ENCODE measurements at regions not wholly inside any gene's neighbourhood (a gene's known extent, or its start where the extent isn't known, plus 50 kb on each side); places are given as distances from the start of the nearest gene placed in this dataset.
"Not testable (repeated sequence)": the region's sequence is repeated elsewhere in the genome, so short reads cannot be mapped to it uniquely, and the experiment has no call there.

DNA sequence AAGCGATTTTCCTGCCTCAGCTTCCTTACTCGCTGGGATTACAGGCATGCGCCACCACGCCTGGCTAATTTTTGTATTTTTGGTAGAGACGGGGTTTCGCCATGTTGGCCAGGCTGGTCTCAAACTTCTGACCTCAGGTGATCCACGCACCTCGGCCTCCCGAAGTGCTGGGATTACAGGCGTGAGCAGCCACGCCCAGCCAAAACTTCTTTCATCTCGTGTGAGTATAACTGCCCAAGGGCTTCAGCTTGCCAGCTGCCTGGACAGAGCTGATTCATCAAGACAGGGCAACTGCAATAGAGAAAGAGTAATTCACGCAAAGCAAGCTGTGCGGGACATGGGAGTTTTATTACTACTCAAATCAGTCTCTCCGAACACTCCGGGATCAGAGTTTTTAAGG lies 57.4 kb upstream of the CDH9 start:
- H3K4me1 ChIP-seq (ENCODE audit: control insufficient read depth in 1 of 2, insufficient read depth in 2 of 2, low read length in 2 of 2); H3K27ac ChIP-seq (ENCODE audit: low read depth, low read length); H3K18ac ChIP-seq (ENCODE audit: low read length); H3K79me1 ChIP-seq (ENCODE audit: low read length); H2AFZ ChIP-seq (ENCODE audit: insufficient read depth, low read length, poor library complexity); H3K36me3 ChIP-seq (ENCODE audit: control insufficient read depth in 1 of 2, insufficient read depth in 2 of 2, low read length in 2 of 2); H3K14ac ChIP-seq (ENCODE audit: low read length); H2AK5ac ChIP-seq (ENCODE audit: low read length); H4K12ac ChIP-seq (ENCODE audit: low read depth, low read length); H2BK5ac ChIP-seq (ENCODE audit: low read depth, low read length, poor library complexity); H3K4me2 ChIP-seq (ENCODE audit: low read length); H3K9ac ChIP-seq (ENCODE audit: low read length); H3K27me3 ChIP-seq (ENCODE audit: insufficient read depth, low read length); H3K23ac ChIP-seq (ENCODE audit: low read length); H3K79me2 ChIP-seq (ENCODE audit: control insufficient read depth, insufficient read depth, low read length, poor library complexity); H4K91ac ChIP-seq (ENCODE audit: low read depth, low read length); H3K4me3 ChIP-seq (ENCODE audit: low read depth, low read length); H4K8ac ChIP-seq (ENCODE audit: low read depth, low read length); H3K9me3 ChIP-seq (ENCODE audit: insufficient read depth, low read depth, low read length); H3K4ac ChIP-seq (ENCODE audit: low read depth, low read length); H2BK12ac ChIP-seq (ENCODE audit: low read length); H2BK120ac ChIP-seq (ENCODE audit: insufficient read depth, low read length, poor library complexity); DNase-seq: not testable (repeated sequence)
- WGBS (ENCODE audit: extremely low coverage, insufficient coverage, insufficient read length): no CpG with 5 or more reads among the region's 16 CpGs

DNA sequence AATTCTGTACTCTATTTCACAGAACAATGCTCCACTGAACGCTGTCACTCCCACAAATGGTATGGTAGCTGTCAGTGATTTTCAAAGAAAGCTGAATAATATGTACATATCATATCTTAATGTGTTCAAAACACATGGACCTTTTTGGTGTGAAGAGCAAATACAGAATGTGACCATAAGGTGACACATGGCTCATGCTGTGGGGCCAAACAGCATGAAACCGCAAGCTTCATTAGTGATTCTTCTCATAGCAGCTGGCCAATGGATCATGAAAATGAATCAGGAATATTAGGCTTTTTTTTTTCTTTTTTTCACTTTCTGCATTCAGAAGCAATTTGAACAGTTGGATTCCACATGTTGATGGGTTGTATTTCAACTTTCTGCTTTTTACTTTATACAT lies 54.9 kb upstream of the CDH9 start:
- Histone ChIP-seq H4K12ac (ENCODE audit: low read depth, low read length) (no peak overlapping the region), H3K4me1 (ENCODE audit: control insufficient read depth in 1 of 2, insufficient read depth in 2 of 2, low read length in 2 of 2) (no peaks in the 10 kb centered on the region), H3K23ac (ENCODE audit: low read length) (no peak overlapping the region), H2BK5ac (ENCODE audit: low read depth, low read length, poor library complexity) (no peak overlapping the region), H3K18ac (ENCODE audit: low read length) (no peak overlapping the region), H4K8ac (ENCODE audit: low read depth, low read length) (no peak overlapping the region), H2AFZ (ENCODE audit: insufficient read depth, low read length, poor library complexity) (no peak overlapping the region), H3K9ac (ENCODE audit: low read length) (no peak overlapping the region), H3K79me1 (ENCODE audit: low read length) (no peaks in the 10 kb centered on the region), H4K91ac (ENCODE audit: low read depth, low read length) (no peak overlapping the region), H3K9me3 (ENCODE audit: insufficient read depth, low read depth, low read length) (no peaks in the 10 kb centered on the region), H3K36me3 (ENCODE audit: control insufficient read depth in 1 of 2, insufficient read depth in 2 of 2, low read length in 2 of 2) (no peaks in the 10 kb centered on the region), H3K79me2 (ENCODE audit: control insufficient read depth, insufficient read depth, low read length, poor library complexity) (no peaks in the 10 kb centered on the region), H3K14ac (ENCODE audit: low read length) (no peak overlapping the region), H2BK12ac (ENCODE audit: low read length) (no peak overlapping the region), H3K4me3 (ENCODE audit: low read depth, low read length) (no peak overlapping the region), H3K4me2 (ENCODE audit: low read length) (no peak overlapping the region), H2BK120ac (ENCODE audit: insufficient read depth, low read length, poor library complexity) (no peak overlapping the region), H3K4ac (ENCODE audit: low read depth, low read length) (no peak overlapping the region), H2AK5ac (ENCODE audit: low read length) (no peak overlapping the region), H3K27ac (ENCODE audit: low read depth, low read length) (no peak overlapping the region), H3K27me3 (ENCODE audit: insufficient read depth, low read length) (no peaks in the 10 kb centered on the region)
- WGBS (ENCODE audit: extremely low coverage, insufficient coverage, insufficient read length): no CpG with 5 or more reads among the region's 2 CpGs
- DNase-seq: no peak

DNA sequence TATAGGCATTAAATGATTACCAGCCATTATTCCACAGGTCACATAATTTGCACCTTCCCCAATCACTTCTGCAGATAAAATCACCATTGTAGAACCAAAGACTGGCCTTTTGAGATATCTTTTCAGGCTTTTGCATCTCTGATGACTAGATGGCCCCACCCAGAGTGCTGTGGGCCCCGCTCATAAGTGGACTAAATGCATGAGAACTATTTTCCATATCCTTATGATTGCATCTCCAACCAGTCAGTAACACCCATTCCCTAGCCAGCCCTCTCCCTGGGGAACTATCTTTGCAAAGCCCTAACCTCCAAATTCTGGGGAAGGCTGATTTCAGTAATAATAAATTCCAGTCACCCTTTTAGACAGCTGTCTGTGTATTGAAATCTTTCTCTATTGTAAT lies 53.5 kb upstream of the CDH9 start:
- no peak overlapping the region for H4K91ac ChIP-seq (ENCODE audit: low read depth, low read length)
- no peaks in the 10 kb centered on the region for H3K36me3 ChIP-seq (ENCODE audit: control insufficient read depth in 1 of 2, insufficient read depth in 2 of 2, low read length in 2 of 2)
- no peak overlapping the region for H2AK5ac ChIP-seq (ENCODE audit: low read length)
- no CpG with 5 or more reads among the region's 1 CpG for WGBS (ENCODE audit: extremely low coverage, insufficient coverage, insufficient read length)
- no peak overlapping the region for H3K4me2 ChIP-seq (ENCODE audit: low read length)
- H3K79me1 ChIP-seq (ENCODE audit: low read length): no peaks in the 10 kb centered on the region
- H2BK120ac ChIP-seq (ENCODE audit: insufficient read depth, low read length, poor library complexity): no peak overlapping the region
- no peak overlapping the region for H3K18ac ChIP-seq (ENCODE audit: low read length)
- no peak overlapping the region for H2BK5ac ChIP-seq (ENCODE audit: low read depth, low read length, poor library complexity)
- no peak for DNase-seq
- H3K9ac ChIP-seq (ENCODE audit: low read length): no peak overlapping the region
- H3K14ac ChIP-seq (ENCODE audit: low read length): no peak overlapping the region
- H3K23ac ChIP-seq (ENCODE audit: low read length): no peak overlapping the region
- H2AFZ ChIP-seq (ENCODE audit: insufficient read depth, low read length, poor library complexity): no peak overlapping the region
- H2BK12ac ChIP-seq (ENCODE audit: low read length): no peak overlapping the region
- no peak overlapping the region for H3K4ac ChIP-seq (ENCODE audit: low read depth, low read length)
- H3K27ac ChIP-seq (ENCODE audit: low read depth, low read length): no peak overlapping the region
- no peak overlapping the region for H3K4me3 ChIP-seq (ENCODE audit: low read depth, low read length)
- no peaks in the 10 kb centered on the region for H3K4me1 ChIP-seq (ENCODE audit: control insufficient read depth in 1 of 2, insufficient read depth in 2 of 2, low read length in 2 of 2)
- no peak overlapping the region for H4K8ac ChIP-seq (ENCODE audit: low read depth, low read length)
- no peak overlapping the region for H4K12ac ChIP-seq (ENCODE audit: low read depth, low read length)
- no peaks in the 10 kb centered on the region for H3K27me3 ChIP-seq (ENCODE audit: insufficient read depth, low read length)
- no peaks in the 10 kb centered on the region for H3K79me2 ChIP-seq (ENCODE audit: control insufficient read depth, insufficient read depth, low read length, poor library complexity)
- no peaks in the 10 kb centered on the region for H3K9me3 ChIP-seq (ENCODE audit: insufficient read depth, low read depth, low read length)

DNA sequence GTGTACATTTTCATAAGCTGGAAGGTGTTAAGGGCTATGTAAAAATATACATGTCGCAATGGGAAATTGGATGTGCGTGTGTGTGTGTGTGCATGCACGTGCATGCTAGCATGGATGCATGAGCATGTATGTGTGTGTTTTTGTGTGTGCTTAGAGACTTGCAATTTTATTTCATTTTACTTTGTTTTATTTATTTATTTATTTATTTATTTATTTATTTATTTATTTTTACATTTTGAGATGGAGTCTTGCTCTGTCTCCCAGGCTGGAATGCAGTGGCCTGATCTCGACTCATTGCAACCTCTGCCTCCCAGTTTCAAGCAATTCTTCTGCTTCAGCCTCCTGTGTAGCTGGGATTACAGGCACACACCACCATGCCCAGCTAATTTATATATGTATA lies 50.4 kb upstream of the CDH9 start:
- not testable (repeated sequence) for H4K91ac ChIP-seq (ENCODE audit: low read depth, low read length); H3K4me2 ChIP-seq (ENCODE audit: low read length); H3K27ac ChIP-seq (ENCODE audit: low read depth, low read length); H3K9ac ChIP-seq (ENCODE audit: low read length); H3K79me1 ChIP-seq (ENCODE audit: low read length); DNase-seq; H2BK120ac ChIP-seq (ENCODE audit: insufficient read depth, low read length, poor library complexity); H3K27me3 ChIP-seq (ENCODE audit: insufficient read depth, low read length); H4K8ac ChIP-seq (ENCODE audit: low read depth, low read length); H3K79me2 ChIP-seq (ENCODE audit: control insufficient read depth, insufficient read depth, low read length, poor library complexity); H3K36me3 ChIP-seq (ENCODE audit: control insufficient read depth in 1 of 2, insufficient read depth in 2 of 2, low read length in 2 of 2); H3K4me1 ChIP-seq (ENCODE audit: control insufficient read depth in 1 of 2, insufficient read depth in 2 of 2, low read length in 2 of 2); H3K18ac ChIP-seq (ENCODE audit: low read length); H2AK5ac ChIP-seq (ENCODE audit: low read length); H4K12ac ChIP-seq (ENCODE audit: low read depth, low read length); H2BK12ac ChIP-seq (ENCODE audit: low read length); H3K14ac ChIP-seq (ENCODE audit: low read length); H2BK5ac ChIP-seq (ENCODE audit: low read depth, low read length, poor library complexity); H3K9me3 ChIP-seq (ENCODE audit: insufficient read depth, low read depth, low read length); H3K23ac ChIP-seq (ENCODE audit: low read length); H2AFZ ChIP-seq (ENCODE audit: insufficient read depth, low read length, poor library complexity); H3K4me3 ChIP-seq (ENCODE audit: low read depth, low read length); H3K4ac ChIP-seq (ENCODE audit: low read depth, low read length)
- WGBS (ENCODE audit: extremely low coverage, insufficient coverage, insufficient read length): no CpG with 5 or more reads among the region's 4 CpGs
